H9 (cell line): ENCODE measurements at regions not wholly inside any gene's neighbourhood (a gene's known extent, or its start where the extent isn't known, plus 50 kb on each side); places are given as distances from the start of the nearest gene placed in this dataset.

Source experiments
- DNase-seq: peaks from one replicate; pipeline ENCODE4 v3.0.0-alpha.2; 2017
- H2AFZ ChIP-seq: one replicate; pipeline ENCODE4 v1.6.1; 2013; ENCODE audit warnings: mild to moderate bottlenecking, low read length, control low read depth, moderate library complexity
- H2AK5ac ChIP-seq: 2 replicates; pipeline ENCODE4 v1.6.1; 2013; ENCODE audit warnings: low read length, control low read depth, mixed read lengths; ENCODE audit not compliant: insufficient read length
- H2BK120ac ChIP-seq: one replicate; pipeline ENCODE4 v1.6.1; 2013; ENCODE audit warnings: low read depth, mild to moderate bottlenecking, low read length, control low read depth, inconsistent platforms; ENCODE audit not compliant: poor library complexity, severe bottlenecking
- H2BK12ac ChIP-seq: 2 replicates; pipeline ENCODE4 v1.6.1; 2013; ENCODE audit warnings: low read length, control low read depth, mixed read lengths, low read depth; ENCODE audit not compliant: insufficient read length
- H2BK15ac ChIP-seq: 2 replicates; pipeline ENCODE4 v1.6.1; 2013; ENCODE audit warnings: low read depth, low read length, control low read depth
- H2BK20ac ChIP-seq: one replicate; pipeline ENCODE4 v1.6.1; 2013; ENCODE audit warnings: low read depth, mild to moderate bottlenecking, low read length, control low read depth, inconsistent platforms; ENCODE audit not compliant: poor library complexity, severe bottlenecking
- H2BK5ac ChIP-seq: 2 replicates; pipeline ENCODE4 v1.6.1; 2013; ENCODE audit warnings: low read length, control low read depth, mixed read lengths; ENCODE audit not compliant: insufficient read length
- H3K14ac ChIP-seq: 2 replicates; pipeline ENCODE4 v1.6.1; 2013; ENCODE audit warnings: low read length, control low read depth; ENCODE audit not compliant: insufficient read depth
- H3K18ac ChIP-seq: 2 replicates; pipeline ENCODE4 v1.6.1; 2013; ENCODE audit warnings: low read depth, mild to moderate bottlenecking, mixed read lengths, low read length, control low read depth; ENCODE audit not compliant: insufficient read length
- H3K23ac ChIP-seq: 2 replicates; pipeline ENCODE4 v1.6.1; 2013; ENCODE audit warnings: low read length, control low read depth, mixed read lengths, low read depth; ENCODE audit not compliant: insufficient read length
- H3K23me2 ChIP-seq: 2 replicates; pipeline ENCODE4 v1.6.1; 2013; ENCODE audit warnings: low read depth, mild to moderate bottlenecking, mixed read lengths, low read length, control low read depth; ENCODE audit not compliant: insufficient read length, poor library complexity, severe bottlenecking
- H3K27ac ChIP-seq: 2 replicates; pipeline ENCODE4 v1.5.1; 2013; ENCODE audit warnings: low read length, control low read depth, mixed read lengths, low read depth; ENCODE audit not compliant: insufficient read length
- H3K27me3 ChIP-seq: 2 replicates; pipeline ENCODE4 v1.6.1; 2013; ENCODE audit warnings: low read length, control low read depth, inconsistent platforms; ENCODE audit not compliant: insufficient read depth
- H3K4ac ChIP-seq: 2 replicates; pipeline ENCODE4 v1.6.1; 2013; ENCODE audit warnings: low read depth, mild to moderate bottlenecking, control low read depth, inconsistent platforms, low read length, moderate library complexity
- H3K4me1 ChIP-seq: 2 replicates; pipeline ENCODE4 v1.6.1; 2013; ENCODE audit warnings: low read length, control low read depth, inconsistent platforms; ENCODE audit not compliant: insufficient read depth
- H3K4me2 ChIP-seq: 2 replicates; pipeline ENCODE4 v1.6.1; 2013; ENCODE audit warnings: low read length, control low read depth, mixed read lengths; ENCODE audit not compliant: insufficient read length, insufficient read depth
- H3K56ac ChIP-seq: 2 replicates; pipeline ENCODE4 v1.6.1; 2013; ENCODE audit warnings: low read depth, mild to moderate bottlenecking, mixed read lengths, low read length, control low read depth; ENCODE audit not compliant: insufficient read length
- H3K79me1 ChIP-seq: 2 replicates; pipeline ENCODE4 v1.6.1; 2013; ENCODE audit warnings: low read depth, mild to moderate bottlenecking, moderate library complexity, low read length, control low read depth, inconsistent platforms; ENCODE audit not compliant: insufficient read depth, poor library complexity, severe bottlenecking
- H3K79me2 ChIP-seq: 2 replicates; pipeline ENCODE4 v1.6.1; 2013; ENCODE audit warnings: low read length, control low read depth, inconsistent platforms; ENCODE audit not compliant: insufficient read depth
- H3K9ac ChIP-seq: 2 replicates; pipeline ENCODE4 v1.6.1; 2013; ENCODE audit warnings: low read length, control low read depth, mixed read lengths; ENCODE audit not compliant: insufficient read length; ENCODE audit errors: extremely low read depth
- H3K9me3 ChIP-seq: one replicate; pipeline ENCODE4 v1.6.1; 2013; ENCODE audit warnings: low read depth, low read length, inconsistent platforms; ENCODE audit not compliant: control insufficient read depth
- H3T11ph ChIP-seq: one replicate; pipeline ENCODE4 v1.6.1; 2013; ENCODE audit warnings: mild to moderate bottlenecking, low read length, control low read depth, inconsistent platforms
- H4K20me1 ChIP-seq: one replicate; pipeline ENCODE4 v1.6.1; 2013; ENCODE audit not compliant: control insufficient read depth, insufficient read length, insufficient read depth
- H4K5ac ChIP-seq: 2 replicates; pipeline ENCODE4 v1.6.1; 2013; ENCODE audit warnings: low read depth, mild to moderate bottlenecking, mixed read lengths, low read length, control low read depth; ENCODE audit not compliant: insufficient read length
- H4K8ac ChIP-seq: replicated peaks from 2 replicates; pipeline ENCODE4 v1.6.1; 2013; ENCODE audit warnings: low read length, control low read depth, mixed read lengths, low read depth; ENCODE audit not compliant: insufficient read length
- H4K91ac ChIP-seq: 2 replicates; pipeline ENCODE4 v1.6.1; 2013; ENCODE audit warnings: low read depth, mild to moderate bottlenecking, moderate library complexity, mixed read lengths, low read length, control low read depth; ENCODE audit not compliant: insufficient read length
- H3K27ac Mint-ChIP-seq, 3 experiments: 2 replicates in 2 of 3; 3 replicates in 1 of 3; pipeline ENCODE4 v1.8.0; 2020 to 2021; ENCODE audit warnings: mixed read lengths in 3 of 3, mild to moderate bottlenecking in 1 of 3, moderate library complexity in 1 of 3
- H3K27me3 Mint-ChIP-seq: 2 replicates; pipeline ENCODE4 v1.8.0; 2021; ENCODE audit warnings: low read depth, mild to moderate bottlenecking, moderate library complexity, mixed read lengths
- H3K36me3 Mint-ChIP-seq, 3 experiments: 2 replicates in 2 of 3; 3 replicates in 1 of 3; pipeline ENCODE4 v1.8.0; 2020 to 2021; ENCODE audit warnings: low read depth in 3 of 3, mixed read lengths in 3 of 3; ENCODE audit not compliant: insufficient read depth in 1 of 3
- H3K4me1 Mint-ChIP-seq, 2 experiments: 2 replicates each; pipeline ENCODE4 v1.8.0; 2020; ENCODE audit warnings: mixed read lengths in 2 of 2
- H3K4me3 Mint-ChIP-seq, 2 experiments: 2 replicates in 1 of 2; 3 replicates in 1 of 2; pipeline ENCODE4 v1.8.0; 2020 to 2021; ENCODE audit warnings: mild to moderate bottlenecking in 2 of 2, mixed read lengths in 2 of 2, moderate library complexity in 1 of 2
- H3K9me3 Mint-ChIP-seq, 2 experiments: 2 replicates in 1 of 2; 3 replicates in 1 of 2; pipeline ENCODE4 v1.8.0; 2020; ENCODE audit warnings: mild to moderate bottlenecking in 2 of 2, mixed read lengths in 2 of 2, moderate library complexity in 1 of 2
- TF ChIP-seq, protein P1 (sequence below): fragments of 200-600 bp; sonication (generic); conservative IDR thresholded peaks from 3 replicates; pipeline ENCODE4 v1.8.0; 2021; ENCODE audit warnings: antibody characterized with exemption, mild to moderate bottlenecking

DNA sequence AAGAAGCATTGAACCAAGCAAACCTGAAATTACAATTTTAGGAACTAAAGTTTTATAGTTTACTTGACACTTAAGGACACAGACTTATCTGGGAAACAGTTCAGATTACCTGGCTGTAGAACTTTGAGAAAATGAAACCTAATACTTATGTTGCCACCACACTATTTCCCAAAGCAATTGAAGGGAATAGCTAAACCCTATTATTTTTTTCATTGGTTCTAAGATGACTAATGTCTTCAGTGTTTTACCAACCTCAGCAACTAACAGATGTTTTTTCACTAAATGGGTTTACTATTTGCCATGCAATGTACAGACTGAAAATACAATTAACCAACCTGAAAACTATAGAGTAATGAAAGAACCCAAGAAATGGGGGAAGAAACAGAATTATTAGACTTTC, 689.6 kb downstream of the SORCS1 start:
- Histone ChIP-seq H2AK5ac (no peak overlapping the region), H3T11ph (no peak overlapping the region), H2BK120ac (no peak overlapping the region), H4K8ac (no peak overlapping the region), H4K5ac (no peak overlapping the region), H3K4me2 (no peak overlapping the region), H3K23me2 (no peaks in the 10 kb centered on the region), H2BK5ac (no peak overlapping the region), H4K91ac (no peak overlapping the region), H3K9ac (no peak overlapping the region), H3K27ac (no peak overlapping the region), H4K20me1 (no peaks in the 10 kb centered on the region), H3K9me3 (no peaks in the 10 kb centered on the region), H3K79me2 (no peaks in the 10 kb centered on the region), H2AFZ (no peak overlapping the region), H3K79me1 (no peaks in the 10 kb centered on the region), H2BK12ac (no peak overlapping the region), H3K4me1 (no peaks in the 10 kb centered on the region), H3K56ac (no peak overlapping the region), H2BK20ac (no peak overlapping the region), H3K23ac (no peak overlapping the region), H2BK15ac (no peak overlapping the region), H3K27me3 (no peaks in the 10 kb centered on the region), H3K4ac (no peak overlapping the region), H3K14ac (no peak overlapping the region), H3K18ac (no peak overlapping the region)
- H3K4me1 Mint-ChIP-seq: no peaks in the 10 kb centered on the region
- DNase-seq: no peak
- H3K9me3 Mint-ChIP-seq: peaks cover 0 to 4% of the 10 kb centered on the region in 2 experiments; a peak in 1 of 5 replicates
- H3K27me3 Mint-ChIP-seq: no peaks in the 10 kb centered on the region; the same call in 1 of the 2 replicates
- no peaks in the 10 kb centered on the region for H3K36me3 Mint-ChIP-seq
- no peak overlapping the region for H3K27ac Mint-ChIP-seq
- TF ChIP-seq, protein P1, sequence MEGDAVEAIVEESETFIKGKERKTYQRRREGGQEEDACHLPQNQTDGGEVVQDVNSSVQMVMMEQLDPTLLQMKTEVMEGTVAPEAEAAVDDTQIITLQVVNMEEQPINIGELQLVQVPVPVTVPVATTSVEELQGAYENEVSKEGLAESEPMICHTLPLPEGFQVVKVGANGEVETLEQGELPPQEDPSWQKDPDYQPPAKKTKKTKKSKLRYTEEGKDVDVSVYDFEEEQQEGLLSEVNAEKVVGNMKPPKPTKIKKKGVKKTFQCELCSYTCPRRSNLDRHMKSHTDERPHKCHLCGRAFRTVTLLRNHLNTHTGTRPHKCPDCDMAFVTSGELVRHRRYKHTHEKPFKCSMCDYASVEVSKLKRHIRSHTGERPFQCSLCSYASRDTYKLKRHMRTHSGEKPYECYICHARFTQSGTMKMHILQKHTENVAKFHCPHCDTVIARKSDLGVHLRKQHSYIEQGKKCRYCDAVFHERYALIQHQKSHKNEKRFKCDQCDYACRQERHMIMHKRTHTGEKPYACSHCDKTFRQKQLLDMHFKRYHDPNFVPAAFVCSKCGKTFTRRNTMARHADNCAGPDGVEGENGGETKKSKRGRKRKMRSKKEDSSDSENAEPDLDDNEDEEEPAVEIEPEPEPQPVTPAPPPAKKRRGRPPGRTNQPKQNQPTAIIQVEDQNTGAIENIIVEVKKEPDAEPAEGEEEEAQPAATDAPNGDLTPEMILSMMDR: no peak
- H3K4me3 Mint-ChIP-seq: no peak overlapping the region
